ENCODE measurements at regions not wholly inside any gene's neighbourhood (a gene's known extent, or its start where the extent isn't known, plus 50 kb on each side); places are given as distances from the start of the nearest gene placed in this dataset.

DNA sequence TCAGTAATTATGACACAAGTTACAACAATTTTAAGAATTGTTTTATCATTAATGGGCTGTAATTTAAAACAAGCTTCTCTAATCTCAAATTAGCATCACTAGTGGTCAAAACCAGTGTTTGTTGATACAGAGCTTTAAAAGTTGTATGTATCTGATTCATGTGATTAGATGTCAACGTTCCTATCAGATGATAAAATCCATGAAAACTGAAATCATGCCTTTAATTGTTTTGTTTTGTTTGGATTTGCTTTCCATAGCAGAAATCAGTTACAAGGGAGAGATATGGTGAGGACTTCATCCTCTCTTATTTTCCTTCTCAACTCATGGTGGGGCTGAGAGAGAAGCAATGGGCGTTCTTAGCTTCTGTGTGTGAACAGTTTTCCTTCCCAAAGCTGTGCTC, 469.6 kb downstream of the PID1 start (continued):
- TF ChIP-seq GLIS3 (CRISPR knock-in tag; IDR thresholded peaks at IDR 0.05) (no peak), ARNTL (CRISPR knock-in tag; IDR thresholded peaks at IDR 0.05; ENCODE audit: borderline replicate concordance, low read depth) (no peak)

DNA sequence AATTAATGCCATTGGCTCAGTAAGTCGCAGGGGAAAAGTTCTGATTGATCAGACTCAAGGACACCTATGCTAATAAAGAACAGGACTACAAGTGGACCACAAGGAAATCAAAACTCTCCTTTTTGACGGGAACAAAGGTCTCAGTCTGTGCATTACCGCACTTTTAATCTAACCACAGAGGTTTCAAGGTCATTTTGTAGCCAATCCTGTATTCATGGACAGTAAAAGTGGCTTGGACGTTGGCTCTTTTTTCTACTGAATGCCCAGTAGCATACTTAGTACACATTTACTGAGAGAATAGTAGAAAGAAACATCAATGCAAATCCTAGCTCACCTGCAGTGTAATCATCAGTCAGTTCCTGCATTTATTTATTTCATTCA, 471.9 kb downstream of the PID1 start:
- no peak for ATAC-seq
- TF ChIP-seq ZFP3 (CRISPR knock-in tag; IDR thresholded peaks at IDR 0.05) (no peak), PPARA (CRISPR knock-in tag; IDR thresholded peaks at IDR 0.05; ENCODE audit: borderline replicate concordance) (no peak), ARNTL (CRISPR knock-in tag; IDR thresholded peaks at IDR 0.05; ENCODE audit: borderline replicate concordance, low read depth) (no peak), BACH2 (CRISPR knock-in tag; IDR thresholded peaks at IDR 0.05; ENCODE audit: borderline replicate concordance) (no peak), TCF4 (CRISPR knock-in tag; IDR thresholded peaks at IDR 0.05; ENCODE audit: borderline replicate concordance) (no peak), TOX (CRISPR knock-in tag; IDR thresholded peaks at IDR 0.05; ENCODE audit: borderline replicate concordance) (no peak), ZC3H10 (CRISPR knock-in tag; IDR thresholded peaks at IDR 0.05) (no peak), ZNF565 (CRISPR knock-in tag; conservative IDR thresholded peaks at IDR 0.05; ENCODE audit: low read depth) (no peak), GLIS3 (CRISPR knock-in tag; IDR thresholded peaks at IDR 0.05) (no peak), ESRRG (CRISPR knock-in tag; IDR thresholded peaks at IDR 0.05) (no peak), ZFP30 (CRISPR knock-in tag; IDR thresholded peaks at IDR 0.05) (no peak), ZNF70 (CRISPR knock-in tag; IDR thresholded peaks at IDR 0.05) (no peak), ZNF8 (CRISPR knock-in tag; IDR thresholded peaks at IDR 0.05) (no peak)
- TF ChIP-seq, protein P1, sequence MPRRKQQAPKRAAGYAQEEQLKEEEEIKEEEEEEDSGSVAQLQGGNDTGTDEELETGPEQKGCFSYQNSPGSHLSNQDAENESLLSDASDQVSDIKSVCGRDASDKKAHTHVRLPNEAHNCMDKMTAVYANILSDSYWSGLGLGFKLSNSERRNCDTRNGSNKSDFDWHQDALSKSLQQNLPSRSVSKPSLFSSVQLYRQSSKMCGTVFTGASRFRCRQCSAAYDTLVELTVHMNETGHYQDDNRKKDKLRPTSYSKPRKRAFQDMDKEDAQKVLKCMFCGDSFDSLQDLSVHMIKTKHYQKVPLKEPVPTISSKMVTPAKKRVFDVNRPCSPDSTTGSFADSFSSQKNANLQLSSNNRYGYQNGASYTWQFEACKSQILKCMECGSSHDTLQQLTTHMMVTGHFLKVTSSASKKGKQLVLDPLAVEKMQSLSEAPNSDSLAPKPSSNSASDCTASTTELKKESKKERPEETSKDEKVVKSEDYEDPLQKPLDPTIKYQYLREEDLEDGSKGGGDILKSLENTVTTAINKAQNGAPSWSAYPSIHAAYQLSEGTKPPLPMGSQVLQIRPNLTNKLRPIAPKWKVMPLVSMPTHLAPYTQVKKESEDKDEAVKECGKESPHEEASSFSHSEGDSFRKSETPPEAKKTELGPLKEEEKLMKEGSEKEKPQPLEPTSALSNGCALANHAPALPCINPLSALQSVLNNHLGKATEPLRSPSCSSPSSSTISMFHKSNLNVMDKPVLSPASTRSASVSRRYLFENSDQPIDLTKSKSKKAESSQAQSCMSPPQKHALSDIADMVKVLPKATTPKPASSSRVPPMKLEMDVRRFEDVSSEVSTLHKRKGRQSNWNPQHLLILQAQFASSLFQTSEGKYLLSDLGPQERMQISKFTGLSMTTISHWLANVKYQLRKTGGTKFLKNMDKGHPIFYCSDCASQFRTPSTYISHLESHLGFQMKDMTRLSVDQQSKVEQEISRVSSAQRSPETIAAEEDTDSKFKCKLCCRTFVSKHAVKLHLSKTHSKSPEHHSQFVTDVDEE (CRISPR knock-in tag; IDR thresholded peaks at IDR 0.05), result no peak
- TF ChIP-seq, protein P2, sequence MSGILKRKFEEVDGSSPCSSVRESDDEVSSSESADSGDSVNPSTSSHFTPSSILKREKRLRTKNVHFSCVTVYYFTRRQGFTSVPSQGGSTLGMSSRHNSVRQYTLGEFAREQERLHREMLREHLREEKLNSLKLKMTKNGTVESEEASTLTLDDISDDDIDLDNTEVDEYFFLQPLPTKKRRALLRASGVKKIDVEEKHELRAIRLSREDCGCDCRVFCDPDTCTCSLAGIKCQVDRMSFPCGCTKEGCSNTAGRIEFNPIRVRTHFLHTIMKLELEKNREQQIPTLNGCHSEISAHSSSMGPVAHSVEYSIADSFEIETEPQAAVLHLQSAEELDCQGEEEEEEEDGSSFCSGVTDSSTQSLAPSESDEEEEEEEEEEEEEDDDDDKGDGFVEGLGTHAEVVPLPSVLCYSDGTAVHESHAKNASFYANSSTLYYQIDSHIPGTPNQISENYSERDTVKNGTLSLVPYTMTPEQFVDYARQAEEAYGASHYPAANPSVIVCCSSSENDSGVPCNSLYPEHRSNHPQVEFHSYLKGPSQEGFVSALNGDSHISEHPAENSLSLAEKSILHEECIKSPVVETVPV (CRISPR knock-in tag; IDR thresholded peaks at IDR 0.05), result no peak
- TF ChIP-seq, protein P3, sequence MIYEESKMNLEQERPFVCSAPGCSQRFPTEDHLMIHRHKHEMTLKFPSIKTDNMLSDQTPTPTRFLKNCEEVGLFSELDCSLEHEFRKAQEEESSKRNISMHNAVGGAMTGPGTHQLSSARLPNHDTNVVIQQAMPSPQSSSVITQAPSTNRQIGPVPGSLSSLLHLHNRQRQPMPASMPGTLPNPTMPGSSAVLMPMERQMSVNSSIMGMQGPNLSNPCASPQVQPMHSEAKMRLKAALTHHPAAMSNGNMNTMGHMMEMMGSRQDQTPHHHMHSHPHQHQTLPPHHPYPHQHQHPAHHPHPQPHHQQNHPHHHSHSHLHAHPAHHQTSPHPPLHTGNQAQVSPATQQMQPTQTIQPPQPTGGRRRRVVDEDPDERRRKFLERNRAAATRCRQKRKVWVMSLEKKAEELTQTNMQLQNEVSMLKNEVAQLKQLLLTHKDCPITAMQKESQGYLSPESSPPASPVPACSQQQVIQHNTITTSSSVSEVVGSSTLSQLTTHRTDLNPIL (CRISPR knock-in tag; IDR thresholded peaks at IDR 0.05; ENCODE audit: low read depth), result no peak
- TF ChIP-seq, protein P4, sequence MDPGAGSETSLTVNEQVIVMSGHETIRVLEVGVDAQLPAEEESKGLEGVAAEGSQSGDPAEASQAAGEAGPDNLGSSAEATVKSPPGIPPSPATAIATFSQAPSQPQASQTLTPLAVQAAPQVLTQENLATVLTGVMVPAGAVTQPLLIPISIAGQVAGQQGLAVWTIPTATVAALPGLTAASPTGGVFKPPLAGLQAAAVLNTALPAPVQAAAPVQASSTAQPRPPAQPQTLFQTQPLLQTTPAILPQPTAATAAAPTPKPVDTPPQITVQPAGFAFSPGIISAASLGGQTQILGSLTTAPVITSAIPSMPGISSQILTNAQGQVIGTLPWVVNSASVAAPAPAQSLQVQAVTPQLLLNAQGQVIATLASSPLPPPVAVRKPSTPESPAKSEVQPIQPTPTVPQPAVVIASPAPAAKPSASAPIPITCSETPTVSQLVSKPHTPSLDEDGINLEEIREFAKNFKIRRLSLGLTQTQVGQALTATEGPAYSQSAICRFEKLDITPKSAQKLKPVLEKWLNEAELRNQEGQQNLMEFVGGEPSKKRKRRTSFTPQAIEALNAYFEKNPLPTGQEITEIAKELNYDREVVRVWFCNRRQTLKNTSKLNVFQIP (CRISPR knock-in tag; IDR thresholded peaks at IDR 0.05; ENCODE audit: borderline replicate concordance, low read depth), result no peak

DNA sequence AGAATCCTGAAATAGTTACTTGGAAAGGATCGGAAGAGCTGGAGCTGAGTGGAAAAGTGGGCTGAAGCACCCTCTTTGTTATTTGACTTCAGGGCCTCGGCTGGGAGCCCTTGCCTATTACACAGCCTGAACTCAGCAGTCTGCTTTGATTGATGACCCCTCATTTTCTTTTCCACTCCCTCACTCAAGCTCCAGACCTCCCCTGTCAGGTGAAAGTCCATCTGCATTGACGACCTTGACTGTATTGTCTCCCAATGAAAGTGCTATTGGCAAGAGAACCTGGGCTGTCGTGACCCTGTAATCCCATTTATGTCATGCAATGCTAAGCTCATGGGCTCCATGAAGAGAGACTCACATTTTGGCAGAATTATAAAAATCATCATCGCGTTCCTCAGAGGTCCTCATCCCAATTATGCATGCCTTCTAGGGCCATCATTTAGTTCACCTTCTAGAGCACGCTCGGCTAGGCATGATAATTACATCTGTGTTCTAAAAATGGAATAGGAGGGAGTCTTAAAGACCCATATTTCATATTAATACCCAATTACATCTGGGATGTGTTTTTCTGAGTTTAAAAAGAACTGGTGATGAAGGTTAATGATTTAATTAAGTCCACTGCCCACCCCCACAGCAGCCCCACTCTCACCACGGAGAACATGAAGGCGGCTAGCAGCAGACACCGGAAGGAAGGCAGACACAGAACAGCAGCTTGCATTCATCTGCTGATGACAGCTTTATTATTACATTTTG, 472.5 kb downstream of the PID1 start:
- ATAC-seq, result no peak
- TF ChIP-seq ZNF565 (CRISPR knock-in tag; conservative IDR thresholded peaks at IDR 0.05; ENCODE audit: low read depth) (no peak), SNAI2 (CRISPR knock-in tag; IDR thresholded peaks at IDR 0.05) (no peak), ZFP30 (CRISPR knock-in tag; IDR thresholded peaks at IDR 0.05) (no peak)
- TF ChIP-seq, protein P1 (CRISPR knock-in tag; IDR thresholded peaks at IDR 0.05), result no peak

Data from SK-N-SH treated with all-trans-retinoic acid at 6 μM for 48 hours (cell line).